ENCODE measurements at regions not wholly inside any gene's neighbourhood (a gene's known extent, or its start where the extent isn't known, plus 50 kb on each side); places are given as distances from the start of the nearest gene placed in this dataset.

GRCh38 chr6:170091000-170091638 lies 199.8 kb downstream of the DLL1 start:
- no peaks in the 10 kb centered on the region for H4K20me1 ChIP-seq (ENCODE audit: insufficient read depth, poor library complexity, severe bottlenecking)
- no peak overlapping the region for H2AFZ ChIP-seq
- H3K79me2 ChIP-seq, result no peaks in the 10 kb centered on the region
- no peaks in the 10 kb centered on the region for H3K27me3 ChIP-seq
- no peak overlapping the region for H3K4me2 ChIP-seq
- 87% methylated on average over 18 of the region's 18 CpGs for WGBS (ENCODE audit: low lambda C conversion rate, missing lambda C conversion rate)
- H3K36me3 ChIP-seq (replicated peaks; ENCODE audit: insufficient read depth, low read depth), result no peaks in the 10 kb centered on the region
- H3K27ac ChIP-seq, result no peak overlapping the region
- H3K4me3 ChIP-seq, result no peak overlapping the region
- H3K9me3 ChIP-seq (ENCODE audit: low read depth), result no peaks in the 10 kb centered on the region
- DNase-seq (ENCODE audit: low spot score), result no peak
- TF ChIP-seq EZH2 (IDR thresholded peaks at IDR 0.05; ENCODE audit: borderline replicate concordance) (no peak), EZH2phosphoT487 (IDR thresholded peaks at IDR 0.05; ENCODE audit: low read depth, severe bottlenecking, unreplicated experiment) (no peak), CTCF (IDR thresholded peaks at IDR 0.05; ENCODE audit: poor library complexity) (no peak)
- H3K4me1 ChIP-seq (ENCODE audit: insufficient read depth), result peaks cover 2% of the 10 kb centered on the region
- H3K9me2 ChIP-seq (replicated peaks; ENCODE audit: insufficient read depth), result no peaks in the 10 kb centered on the region

DNA sequence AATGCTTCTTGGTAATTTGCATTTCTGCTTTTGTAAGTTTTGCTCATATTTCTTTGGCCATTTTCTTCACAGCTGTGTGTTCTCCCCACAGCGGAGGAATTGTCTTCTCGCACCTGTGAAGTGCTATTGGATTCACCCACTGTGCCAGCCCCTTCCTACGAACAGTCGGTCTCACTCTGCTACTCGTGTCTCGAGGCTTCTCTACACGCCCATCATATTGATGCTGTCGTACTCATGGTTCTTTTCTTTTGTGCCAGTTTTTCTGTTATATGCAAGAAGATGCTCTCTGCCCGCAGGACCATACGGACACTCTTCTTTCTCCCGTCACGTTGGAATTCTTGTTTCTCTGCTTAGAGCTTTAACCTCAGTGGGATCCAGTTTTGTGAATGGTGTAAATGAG lies 200.3 kb downstream of the DLL1 start:
- H3K27me3 ChIP-seq, result no peaks in the 10 kb centered on the region
- TF ChIP-seq CTCF (IDR thresholded peaks at IDR 0.05; ENCODE audit: poor library complexity) (no peak), EZH2 (IDR thresholded peaks at IDR 0.05; ENCODE audit: borderline replicate concordance) (no peak), EZH2phosphoT487 (IDR thresholded peaks at IDR 0.05; ENCODE audit: low read depth, severe bottlenecking, unreplicated experiment) (no peak)
- H3K79me2 ChIP-seq, result no peaks in the 10 kb centered on the region
- H4K20me1 ChIP-seq (ENCODE audit: insufficient read depth, poor library complexity, severe bottlenecking), result no peaks in the 10 kb centered on the region
- no peaks in the 10 kb centered on the region for H3K36me3 ChIP-seq (replicated peaks; ENCODE audit: insufficient read depth, low read depth)
- no peaks in the 10 kb centered on the region for H3K9me3 ChIP-seq (ENCODE audit: low read depth)
- no peaks in the 10 kb centered on the region for H3K9me2 ChIP-seq (replicated peaks; ENCODE audit: insufficient read depth)
- H3K27ac ChIP-seq, result no peak overlapping the region
- H3K4me2 ChIP-seq, result no peak overlapping the region
- H3K4me3 ChIP-seq, result no peak overlapping the region
- no peak for DNase-seq (ENCODE audit: low spot score)
- WGBS (ENCODE audit: low lambda C conversion rate, missing lambda C conversion rate), result 88% methylated on average over 12 of the region's 12 CpGs
- no peak overlapping the region for H2AFZ ChIP-seq
- no peaks in the 10 kb centered on the region for H3K4me1 ChIP-seq (ENCODE audit: insufficient read depth)

DNA sequence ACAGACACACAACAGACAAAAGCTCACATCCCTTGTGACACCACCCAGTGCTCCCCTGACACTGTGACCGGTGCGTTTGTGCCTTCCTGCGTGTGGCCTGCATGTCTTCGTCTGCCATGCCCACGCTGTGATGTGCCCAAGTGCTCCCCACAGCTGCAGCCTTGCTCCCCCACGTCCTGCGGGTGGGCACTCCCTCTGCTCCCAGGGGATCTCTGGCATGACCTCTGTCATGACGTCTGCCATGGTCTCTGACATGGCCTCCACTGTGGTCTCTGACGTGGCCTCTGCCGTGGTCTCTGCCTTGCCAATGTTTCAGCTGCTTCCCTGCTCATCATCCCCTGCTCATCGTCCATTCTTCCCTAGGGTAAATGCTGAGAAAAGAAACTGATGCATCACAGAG lies 200.9 kb downstream of the DLL1 start:
- H4K20me1 ChIP-seq (ENCODE audit: insufficient read depth, poor library complexity, severe bottlenecking), result no peaks in the 10 kb centered on the region
- DNase-seq (ENCODE audit: low spot score), result no peak
- no peaks in the 10 kb centered on the region for H3K27me3 ChIP-seq
- H3K9me3 ChIP-seq (ENCODE audit: low read depth), result no peaks in the 10 kb centered on the region
- no peak overlapping the region for H2AFZ ChIP-seq
- no peaks in the 10 kb centered on the region for H3K79me2 ChIP-seq
- H3K27ac ChIP-seq, result no peak overlapping the region
- H3K4me3 ChIP-seq, result no peak overlapping the region
- H3K36me3 ChIP-seq (replicated peaks; ENCODE audit: insufficient read depth, low read depth), result no peaks in the 10 kb centered on the region
- H3K4me2 ChIP-seq, result no peak overlapping the region
- WGBS (ENCODE audit: low lambda C conversion rate, missing lambda C conversion rate), result 88% methylated on average over 11 of the region's 11 CpGs
- H3K4me1 ChIP-seq (ENCODE audit: insufficient read depth), result no peaks in the 10 kb centered on the region
- H3K9me2 ChIP-seq (replicated peaks; ENCODE audit: insufficient read depth), result no peaks in the 10 kb centered on the region
- TF ChIP-seq EZH2phosphoT487 (IDR thresholded peaks at IDR 0.05; ENCODE audit: low read depth, severe bottlenecking, unreplicated experiment), result no peak
- TF ChIP-seq CTCF (IDR thresholded peaks at IDR 0.05; ENCODE audit: poor library complexity), result no peak
- no peak for TF ChIP-seq EZH2 (IDR thresholded peaks at IDR 0.05; ENCODE audit: borderline replicate concordance)
